ENCODE measurements at regions not wholly inside any gene's neighbourhood (a gene's known extent, or its start where the extent isn't known, plus 50 kb on each side); places are given as distances from the start of the nearest gene placed in this dataset.
"Not testable (repeated sequence)": the region's sequence is repeated elsewhere in the genome, so short reads cannot be mapped to it uniquely, and the experiment has no call there.

- DNase-seq = no peak
Measured at GRCh38 chr6:166253778-166254204, 54.4 kb downstream of the PRR18 start.

DNA sequence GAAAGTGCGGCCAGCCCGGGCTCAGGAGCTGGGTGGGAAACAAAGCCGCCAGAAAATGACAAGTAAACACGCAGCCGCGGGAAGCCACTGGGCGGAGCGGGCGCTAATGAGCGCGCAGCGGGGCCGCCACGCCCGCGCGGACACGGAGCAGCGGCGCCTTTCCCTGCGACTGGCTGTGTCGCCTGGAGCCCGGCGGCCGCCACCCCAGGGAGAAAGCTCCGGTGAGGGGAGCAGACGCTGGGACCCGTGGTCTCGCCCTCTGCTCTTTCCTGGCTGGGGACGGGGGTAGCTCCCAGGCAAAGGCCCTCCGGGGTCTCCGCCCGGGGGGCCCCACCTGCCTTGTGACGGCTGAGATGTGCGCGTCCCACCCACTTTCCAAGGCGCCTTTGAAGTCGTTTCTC, 54.9 kb downstream of the PRR18 start:
- peak in 1 of 2 donors; percentile 21 for DNase-seq

DNA sequence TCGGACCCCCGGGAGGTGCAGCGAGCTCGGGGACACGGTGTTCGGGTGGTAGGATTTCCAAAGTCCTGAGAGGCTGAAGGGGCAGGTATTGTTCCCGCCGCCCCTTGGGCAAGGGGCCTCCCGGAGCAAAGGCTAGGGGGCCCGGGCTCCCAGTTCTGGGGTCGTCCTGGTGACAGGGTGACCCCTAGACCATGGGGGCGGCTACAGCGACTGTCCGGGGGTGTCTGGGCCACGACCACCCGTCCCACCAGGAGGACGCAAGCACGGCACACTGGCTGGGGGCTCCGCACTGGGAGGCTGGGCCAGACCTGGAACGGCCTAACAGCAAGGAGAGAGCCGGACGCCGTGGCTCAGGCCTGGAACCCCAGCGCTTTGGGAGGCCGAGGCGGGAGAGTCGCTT, 55.6 kb downstream of the PRR18 start:
- no peak for DNase-seq

GRCh38 chr6:166251655-166252054, 56.5 kb downstream of the PRR18 start:
- no peak for DNase-seq

GRCh38 chr6:166251211-166251610, 57.0 kb downstream of the PRR18 start:
- DNase-seq = no peak

GRCh38 chr6:166249061-166249785, 59.0 kb downstream of the PRR18 start:
- DNase-seq = not testable (repeated sequence)

GRCh38 chr6:166245148-166245547, 63.0 kb downstream of the PRR18 start:
- DNase-seq = no peak

GRCh38 chr6:166244353-166245045, 63.7 kb downstream of the PRR18 start:
- DNase-seq = peak in 1 of 2 donors; percentile 44

GRCh38 chr6:166242888-166243287, 65.3 kb downstream of the PRR18 start:
- no peak for DNase-seq

- no peak for DNase-seq
Measured at GRCh38 chr6:166241974-166242373, 66.2 kb downstream of the PRR18 start.

GRCh38 chr6:166240889-166241288, 67.3 kb downstream of the PRR18 start:
- no peak for DNase-seq

DNA sequence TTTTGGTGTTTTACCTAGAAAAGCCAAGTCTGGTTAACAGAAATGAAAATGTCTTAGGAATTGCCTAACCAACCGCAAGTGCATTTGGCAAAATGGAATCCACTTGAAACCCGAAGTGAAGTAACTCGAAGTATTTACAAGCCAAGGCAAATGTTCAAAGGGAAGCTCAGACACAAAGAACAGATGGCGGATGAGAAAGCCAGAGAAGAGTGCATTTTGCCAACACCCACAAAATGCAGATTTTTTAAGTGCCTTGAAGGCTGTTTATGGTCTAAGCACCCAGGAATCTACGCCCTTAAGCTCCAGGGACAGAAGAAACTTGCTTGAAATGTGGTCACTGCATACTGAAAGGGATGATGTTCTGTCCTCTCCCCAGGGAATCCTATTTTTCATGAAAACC, 70.0 kb upstream of the TBXT start:
- no peak for DNase-seq

GRCh38 chr6:166236596-166236995, 68.9 kb upstream of the TBXT start:
- DNase-seq = no peak

DNA sequence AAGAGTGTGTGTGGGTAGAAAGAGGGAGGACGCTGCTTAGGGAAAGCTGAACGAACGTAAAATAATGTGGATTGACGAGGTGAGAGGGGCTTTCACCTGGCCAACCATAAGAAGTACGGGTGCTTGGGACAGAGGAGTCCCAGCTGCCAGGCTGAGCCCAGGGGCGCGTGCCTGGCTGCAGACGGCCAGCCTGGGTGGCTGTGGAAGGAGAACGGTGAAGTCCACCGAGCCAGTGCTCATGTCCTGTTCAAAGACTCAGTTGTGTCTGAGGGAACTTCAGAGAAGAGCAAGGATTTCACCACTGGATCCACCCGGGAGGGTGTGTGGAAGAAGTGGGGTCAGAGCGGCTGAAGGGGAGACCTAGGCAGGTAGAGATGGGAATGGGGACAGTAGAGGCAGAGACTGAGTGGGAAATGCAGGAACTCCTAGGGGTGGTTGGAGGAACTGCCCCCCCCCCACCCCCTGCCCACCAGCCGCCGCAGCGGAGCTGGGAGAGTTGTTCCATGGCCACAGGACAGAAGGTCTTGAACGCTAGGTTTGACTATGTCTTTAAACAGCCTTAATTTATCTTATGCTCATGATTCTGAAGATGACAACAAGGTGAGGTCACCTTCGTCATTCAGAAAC, 68.1 kb upstream of the TBXT start:
- DNase-seq = no peak

- DNase-seq = not testable (repeated sequence)
Measured at GRCh38 chr6:166231181-166231580, 63.5 kb upstream of the TBXT start.

DNA sequence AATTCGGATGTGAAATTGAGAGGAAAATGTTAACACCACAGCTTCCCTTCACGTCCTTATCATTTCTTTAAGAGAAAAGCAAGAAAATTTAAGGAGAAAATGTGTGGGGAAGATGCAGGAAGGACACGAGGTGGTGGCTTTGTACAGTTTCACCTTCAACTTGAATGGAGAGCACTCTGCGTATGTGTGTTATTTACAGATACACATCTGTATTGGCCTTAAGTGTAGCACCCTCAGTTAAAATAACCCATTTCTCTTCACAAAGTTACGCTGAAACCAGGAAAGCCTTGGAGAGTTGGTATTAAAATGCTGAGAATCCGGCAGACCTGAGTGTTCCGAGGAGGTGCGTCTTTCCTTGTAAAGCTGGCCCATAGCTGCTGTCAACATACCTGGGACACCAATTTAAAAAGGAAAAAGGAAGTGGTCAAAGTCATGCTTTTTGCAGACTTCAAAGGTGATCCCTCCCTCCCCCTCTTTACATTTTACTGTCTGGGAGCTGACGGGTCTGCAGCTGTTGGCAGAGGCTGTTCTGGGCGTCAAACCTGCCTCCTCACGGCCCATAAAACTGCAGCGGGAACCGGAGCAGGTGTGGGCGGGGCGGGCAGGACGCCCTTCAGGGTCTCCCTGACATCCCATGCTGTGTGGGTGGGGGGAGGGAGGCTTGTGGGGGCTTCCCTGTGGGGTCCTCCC, 61.3 kb upstream of the TBXT start:
- DNase-seq = no peak

GRCh38 chr6:166228425-166228824, 60.8 kb upstream of the TBXT start:
- no peak for DNase-seq

DNA sequence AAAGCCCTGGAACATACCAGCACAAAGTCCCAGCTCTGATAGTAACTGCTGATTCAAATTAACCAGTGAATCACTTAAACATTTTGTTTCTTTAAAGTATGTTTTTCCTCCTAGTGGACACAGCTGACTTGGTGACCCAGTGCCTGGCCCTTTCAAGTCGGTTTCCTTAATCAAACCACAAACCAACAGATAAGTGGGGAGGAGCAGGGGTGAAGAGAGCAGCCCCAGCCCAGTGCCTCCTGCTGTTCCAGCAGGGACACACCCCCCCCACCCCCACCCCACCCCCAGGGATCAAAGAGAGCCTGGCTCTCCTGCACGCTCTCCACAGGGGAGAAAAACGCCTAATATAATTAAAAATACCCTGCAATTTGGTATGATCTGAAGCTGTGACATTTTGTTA, 55.4 kb upstream of the TBXT start:
- DNase-seq = no peak

GRCh38 chr6:166222631-166223030, 55.0 kb upstream of the TBXT start:
- DNase-seq = no peak

DNA sequence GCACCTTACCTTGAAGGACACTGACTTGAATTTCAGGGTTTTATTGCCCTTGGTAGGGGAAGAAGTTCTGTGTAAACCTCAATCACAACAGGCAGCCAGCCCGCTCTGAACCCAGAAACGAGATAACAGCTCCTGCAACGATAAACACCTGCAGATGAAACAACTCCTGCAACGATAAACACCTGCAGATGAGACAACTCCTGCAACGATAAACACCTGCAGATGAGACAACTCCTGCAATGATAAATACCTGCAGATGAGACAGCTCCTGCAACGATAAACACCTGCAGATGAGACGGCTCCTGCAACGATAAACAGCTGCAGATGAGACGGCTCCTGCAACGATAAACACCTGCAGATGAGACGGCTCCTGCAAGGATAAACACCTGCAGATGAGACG, 54.0 kb upstream of the TBXT start:
- no peak for DNase-seq

DNA sequence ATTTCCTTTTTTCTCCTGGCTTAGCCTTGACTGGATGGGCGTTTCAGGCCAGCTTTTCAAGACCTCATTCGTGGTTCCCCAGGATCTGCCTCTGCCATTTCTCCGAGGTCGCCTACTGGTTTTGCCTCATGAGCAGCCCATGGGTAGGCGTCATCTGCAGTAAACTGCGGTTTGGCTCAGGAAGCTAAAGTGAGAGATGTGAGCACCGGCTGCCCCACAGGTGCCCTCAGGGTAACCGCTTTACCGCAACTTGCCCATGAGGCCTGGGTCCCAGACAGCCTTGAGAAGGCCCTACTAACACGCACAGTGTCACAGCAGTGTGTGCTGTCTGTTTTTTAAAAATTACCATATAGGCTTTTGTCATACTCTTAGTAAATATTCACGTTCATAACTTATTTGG, 53.4 kb upstream of the TBXT start:
- no peak for DNase-seq

Data from CD4-positive, alpha-beta T cell treated with Interferon alpha-2 for 1 hour (primary cell).